ENCODE measurements at regions not wholly inside any gene's neighbourhood (a gene's known extent, or its start where the extent isn't known, plus 50 kb on each side); places are given as distances from the start of the nearest gene placed in this dataset.

- TF ChIP-seq POLR2AphosphoS5 (IDR thresholded peaks at IDR 0.05; ENCODE audit: low read depth, low read length) (no peak), POLR2A (IDR thresholded peaks at IDR 0.05; ENCODE audit: low read depth, low read length) (no peak), TAF1 (IDR thresholded peaks at IDR 0.05; ENCODE audit: low read depth, low read length) (no peak), SPI1 (IDR thresholded peaks at IDR 0.05; ENCODE audit: low read depth, low read length) (no peak)
Measured at GRCh38 chr3:182399978-182400737, 393.1 kb upstream of the ATP11B start.
